Hepatocyte (in vitro differentiated cells): ENCODE measurements at regions not wholly inside any gene's neighbourhood (a gene's known extent, or its start where the extent isn't known, plus 50 kb on each side); places are given as distances from the start of the nearest gene placed in this dataset.
A peak's percentile ranks its signal among the peaks of the same experiment; 100 is the strongest.

ENCODE experiments used
- DNase-seq: peaks from one replicate; pipeline ENCODE4 v3.0.0-alpha.2; 2016; ENCODE audit warnings: low spot score
- H2AFZ ChIP-seq: fragments of 200-600 bp; sonication (generic); 2 replicates; pipeline ENCODE4 v1.6.0; 2016; ENCODE audit warnings: antibody characterized with exemption, mild to moderate bottlenecking
- H3K27ac ChIP-seq: fragments of 200-600 bp; sonication (generic); 2 replicates; pipeline ENCODE4 v1.5.1; 2016; ENCODE audit warnings: mild to moderate bottlenecking
- H3K27me3 ChIP-seq: fragments of 200-600 bp; sonication (generic); 2 replicates; pipeline ENCODE4 v1.6.1; 2016
- H3K36me3 ChIP-seq: fragments of 200-600 bp; sonication (generic); replicated peaks from 2 replicates; pipeline ENCODE4 v1.5.1; 2016; ENCODE audit warnings: low read depth; ENCODE audit not compliant: insufficient read depth
- H3K4me1 ChIP-seq: fragments of 200-600 bp; sonication (generic); 2 replicates; pipeline ENCODE4 v1.5.1; 2016; ENCODE audit warnings: mild to moderate bottlenecking, moderate library complexity; ENCODE audit not compliant: insufficient read depth
- H3K4me2 ChIP-seq: fragments of 200-600 bp; sonication (generic); 2 replicates; pipeline ENCODE4 v1.6.0; 2016
- H3K4me3 ChIP-seq: fragments of 200-600 bp; sonication (generic); 2 replicates; pipeline ENCODE4 v1.5.1; 2016; ENCODE audit warnings: mild to moderate bottlenecking
- H3K79me2 ChIP-seq: fragments of 200-600 bp; sonication (generic); 2 replicates; pipeline ENCODE4 v1.6.0; 2017; ENCODE audit warnings: mild to moderate bottlenecking
- H3K9me2 ChIP-seq: fragments of 200-600 bp; sonication (generic); replicated peaks from 2 replicates; pipeline ENCODE4 v1.6.0; 2017; ENCODE audit warnings: mild to moderate bottlenecking; ENCODE audit not compliant: insufficient read depth
- H3K9me3 ChIP-seq: fragments of 200-600 bp; sonication (generic); 2 replicates; pipeline ENCODE4 v1.5.1; 2016; ENCODE audit warnings: low read depth, mild to moderate bottlenecking
- H4K20me1 ChIP-seq: fragments of 200-600 bp; sonication (generic); 2 replicates; pipeline ENCODE4 v1.6.0; 2016; ENCODE audit warnings: mild to moderate bottlenecking; ENCODE audit not compliant: insufficient read depth, poor library complexity, severe bottlenecking
- CTCF ChIP-seq: fragments of 200-600 bp; sonication (generic); IDR thresholded peaks from 2 replicates; pipeline ENCODE4 v1.5.1; 2016; ENCODE audit warnings: antibody characterized with exemption, mild to moderate bottlenecking; ENCODE audit not compliant: poor library complexity
- EZH2 ChIP-seq: fragments of 200-600 bp; sonication (generic); IDR thresholded peaks from 2 replicates; pipeline ENCODE4 v1.6.1; 2016; ENCODE audit warnings: antibody characterized with exemption, mild to moderate bottlenecking, borderline replicate concordance
- EZH2phosphoT487 ChIP-seq: fragments of 200-600 bp; sonication (generic); IDR thresholded peaks from one replicate; pipeline ENCODE4 v1.6.1; 2018; ENCODE audit warnings: antibody characterized with exemption, mild to moderate bottlenecking, low read depth, moderate library complexity; ENCODE audit not compliant: unreplicated experiment, severe bottlenecking
- WGBS: methylation state at CpG from one replicate; pipeline ENCODE4 v1.1.6; 2016; ENCODE audit warnings: low lambda C conversion rate; ENCODE audit errors: missing lambda C conversion rate; 5-methylcytosine and 5-hydroxymethylcytosine counted together

GRCh38 chr17:12421646-12422306, 243.9 kb upstream of the MYOCD start:
- peak overlapping the region; percentile 43 for H3K27ac ChIP-seq
- H3K9me2 ChIP-seq: no peaks in the 10 kb centered on the region
- H3K4me3 ChIP-seq: no peak overlapping the region
- peaks cover 9% of the 10 kb centered on the region for H3K4me1 ChIP-seq
- no peak overlapping the region for H2AFZ ChIP-seq
- WGBS: 42% methylated on average over 15 of the region's 15 CpGs
- H3K4me2 ChIP-seq: peak overlapping the region; percentile 58
- no peaks in the 10 kb centered on the region for H3K36me3 ChIP-seq
- H3K27me3 ChIP-seq: no peaks in the 10 kb centered on the region
- TF ChIP-seq EZH2phosphoT487: no peak
- no peak for TF ChIP-seq CTCF
- TF ChIP-seq EZH2: no peak
- no peaks in the 10 kb centered on the region for H3K79me2 ChIP-seq
- no peaks in the 10 kb centered on the region for H4K20me1 ChIP-seq
- no peak for DNase-seq
- H3K9me3 ChIP-seq: no peaks in the 10 kb centered on the region

- TF ChIP-seq EZH2phosphoT487 (no peak), EZH2 (no peak), CTCF (no peak)
- no peak overlapping the region for H3K4me3 ChIP-seq
- no peaks in the 10 kb centered on the region for H3K27me3 ChIP-seq
- H3K79me2 ChIP-seq: no peaks in the 10 kb centered on the region
- no peak overlapping the region for H3K27ac ChIP-seq
- no peaks in the 10 kb centered on the region for H3K9me2 ChIP-seq
- peak overlapping the region; percentile 58 for H3K4me2 ChIP-seq
- no peaks in the 10 kb centered on the region for H3K9me3 ChIP-seq
- WGBS: 47% methylated on average over 13 of the region's 13 CpGs
- H4K20me1 ChIP-seq: no peaks in the 10 kb centered on the region
- H3K36me3 ChIP-seq: no peaks in the 10 kb centered on the region
- no peak for DNase-seq
- peaks cover 9% of the 10 kb centered on the region for H3K4me1 ChIP-seq
- H2AFZ ChIP-seq: no peak overlapping the region
Observed at GRCh38 chr17:12422651-12423050, 243.0 kb upstream of the MYOCD start.

GRCh38 chr17:12423337-12423736, 242.4 kb upstream of the MYOCD start:
- Histone ChIP-seq H3K9me3 (no peaks in the 10 kb centered on the region), H3K4me1 (peaks cover 9% of the 10 kb centered on the region), H3K79me2 (no peaks in the 10 kb centered on the region), H4K20me1 (no peaks in the 10 kb centered on the region), H3K4me2 (no peak overlapping the region), H3K36me3 (no peaks in the 10 kb centered on the region), H3K27ac (no peak overlapping the region), H3K9me2 (no peaks in the 10 kb centered on the region), H2AFZ (no peak overlapping the region), H3K4me3 (no peak overlapping the region), H3K27me3 (no peaks in the 10 kb centered on the region)
- no peak for DNase-seq
- TF ChIP-seq EZH2 (no peak), EZH2phosphoT487 (no peak), CTCF (no peak)
- WGBS: 87% methylated on average over 7 of the region's 7 CpGs

- no peaks in the 10 kb centered on the region for H4K20me1 ChIP-seq
- H3K4me2 ChIP-seq: no peak overlapping the region
- H3K27me3 ChIP-seq: no peaks in the 10 kb centered on the region
- H3K9me2 ChIP-seq: no peaks in the 10 kb centered on the region
- no peaks in the 10 kb centered on the region for H3K36me3 ChIP-seq
- 70% methylated on average over 5 of the region's 5 CpGs for WGBS
- H3K4me3 ChIP-seq: no peak overlapping the region
- no peak overlapping the region for H2AFZ ChIP-seq
- H3K79me2 ChIP-seq: no peaks in the 10 kb centered on the region
- H3K27ac ChIP-seq: no peak overlapping the region
- no peak for TF ChIP-seq CTCF
- TF ChIP-seq EZH2: no peak
- TF ChIP-seq EZH2phosphoT487: no peak
- H3K4me1 ChIP-seq: no peaks in the 10 kb centered on the region
- no peaks in the 10 kb centered on the region for H3K9me3 ChIP-seq
- DNase-seq: no peak
Observed at GRCh38 chr17:12429116-12429515, 236.6 kb upstream of the MYOCD start.
